NCI-H2107 treated with DMSO at 0.1 percent for 48 hours (cell line): ENCODE measurements at regions not wholly inside any gene's neighbourhood (a gene's known extent, or its start where the extent isn't known, plus 50 kb on each side); places are given as distances from the start of the nearest gene placed in this dataset.
"Not testable (repeated sequence)": the region's sequence is repeated elsewhere in the genome, so short reads cannot be mapped to it uniquely, and the experiment has no call there.

Experiments used
- DNase-seq: peaks from one replicate; lab custom pipeline; 2025; ENCODE audit not compliant: unreplicated experiment; lab: John Stamatoyannopoulos, UW

DNA sequence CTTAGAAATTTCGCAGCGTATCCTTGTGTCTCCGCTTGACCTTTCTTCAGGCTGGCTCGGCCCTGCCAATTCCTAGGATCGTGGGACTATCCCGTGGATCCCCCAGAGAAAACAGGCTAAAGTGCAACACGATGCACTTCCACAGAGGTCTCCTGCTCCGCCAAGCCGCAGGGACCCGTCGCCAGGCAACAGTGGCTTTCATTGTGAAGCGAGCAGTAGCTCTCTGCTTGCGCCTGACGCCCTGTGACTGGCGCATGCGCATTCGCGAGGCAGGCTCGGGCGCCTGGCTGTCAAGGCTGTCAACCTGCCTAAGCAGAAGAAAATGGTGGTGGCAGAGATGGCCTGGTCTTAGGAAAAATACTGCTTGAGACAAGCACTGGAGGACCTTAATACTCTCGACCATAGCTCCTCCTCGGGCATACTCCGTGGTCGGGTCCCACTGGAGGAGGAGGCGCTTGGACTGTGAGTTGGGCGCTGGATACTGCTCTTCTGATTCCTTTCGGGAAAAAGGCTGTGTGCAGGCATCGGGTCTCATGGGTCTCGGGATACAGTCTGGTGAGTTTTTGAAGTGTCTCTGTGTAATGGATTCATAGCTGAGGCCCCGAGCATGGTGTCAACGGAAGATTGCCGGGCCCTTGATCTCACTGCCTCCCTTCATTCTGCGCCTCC is 2336.1 kb downstream of the TP53TG3F start:
- peak; percentile 12 for DNase-seq

DNA sequence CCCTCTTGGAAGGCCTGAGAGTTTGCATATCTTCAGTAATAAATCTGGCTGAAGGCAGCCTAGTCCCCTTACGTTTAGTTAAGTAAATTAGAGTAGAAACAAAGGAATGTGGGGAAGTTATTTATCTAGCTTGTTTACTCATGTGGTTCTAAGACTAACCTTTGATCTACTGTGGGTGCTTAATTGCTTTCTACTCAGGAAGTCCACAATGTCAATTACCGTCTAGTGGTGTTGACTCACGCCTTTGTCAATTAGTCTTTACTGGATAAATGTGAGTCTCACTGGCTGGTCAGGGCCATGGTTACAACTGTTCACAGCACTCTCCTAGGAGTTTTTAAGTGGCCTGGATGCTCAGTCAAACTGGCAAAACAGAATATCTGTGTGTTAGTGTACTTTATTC is 2338.4 kb downstream of the TP53TG3F start:
- DNase-seq = no peak

DNA sequence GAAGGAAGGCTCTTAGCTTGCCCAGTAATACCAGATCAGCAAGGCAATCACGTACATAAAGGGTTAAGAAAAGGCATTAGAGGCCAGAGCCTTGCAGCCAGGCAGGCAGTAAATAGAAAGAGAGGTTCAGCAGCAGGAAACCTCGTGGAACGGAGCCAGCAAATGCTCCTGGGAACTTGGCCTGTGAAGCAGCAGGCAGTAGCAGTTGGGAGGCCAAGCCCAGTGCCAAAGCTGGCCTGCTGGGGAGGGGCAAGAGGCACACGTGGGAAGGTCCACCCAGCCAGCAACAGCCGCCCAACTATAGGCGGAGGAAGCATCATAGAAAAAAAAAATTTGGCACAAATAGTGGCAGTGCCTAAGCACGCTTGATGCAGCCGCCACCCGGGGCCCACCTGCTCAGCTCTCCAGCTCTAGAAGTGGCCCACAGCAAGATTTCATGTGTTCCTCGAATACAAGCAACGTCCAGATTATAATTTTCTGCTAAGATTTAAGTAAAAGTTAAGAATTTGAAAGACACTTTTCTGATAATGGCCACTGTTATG is 2339.5 kb downstream of the TP53TG3F start:
- DNase-seq = no peak

DNA sequence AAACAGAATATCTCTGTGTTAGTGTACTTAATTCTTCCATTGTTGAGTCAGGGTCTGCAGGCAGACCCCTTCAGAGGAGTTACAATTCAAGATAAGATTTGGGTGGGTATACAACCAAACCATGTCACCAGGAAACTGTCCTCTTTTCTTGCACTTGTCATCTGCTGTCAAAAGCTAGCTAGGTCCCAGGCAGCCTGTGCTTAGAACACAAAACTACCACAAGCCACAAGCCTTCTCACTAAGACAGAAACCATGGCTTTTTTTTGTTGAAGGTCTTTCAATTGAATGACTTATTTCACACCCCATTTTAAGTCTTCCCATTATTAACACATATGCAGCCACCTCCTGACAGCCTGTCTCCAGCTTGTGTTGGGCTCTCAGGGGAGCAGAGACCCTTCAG is 2345.1 kb downstream of the TP53TG3F start:
- not testable (repeated sequence) for DNase-seq

DNA sequence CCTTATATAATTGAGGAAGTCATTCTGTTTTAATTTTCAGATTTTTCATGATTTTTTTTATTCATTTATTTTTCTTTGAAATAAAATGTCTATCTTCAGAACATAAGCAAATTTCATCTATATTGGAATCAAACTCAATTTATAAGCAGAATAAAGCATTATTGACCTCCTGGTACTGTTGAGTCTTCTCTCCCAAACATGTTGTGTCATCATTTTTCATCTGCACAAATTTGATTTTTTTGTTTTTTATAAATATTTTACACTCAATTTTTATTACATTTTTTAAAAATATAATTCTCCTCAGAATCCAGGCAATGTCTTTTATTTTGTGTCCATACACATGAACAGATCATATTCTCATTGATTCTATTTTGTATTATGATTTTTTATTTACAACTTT is 2363.9 kb downstream of the TP53TG3F start:
- DNase-seq = no peak

DNA sequence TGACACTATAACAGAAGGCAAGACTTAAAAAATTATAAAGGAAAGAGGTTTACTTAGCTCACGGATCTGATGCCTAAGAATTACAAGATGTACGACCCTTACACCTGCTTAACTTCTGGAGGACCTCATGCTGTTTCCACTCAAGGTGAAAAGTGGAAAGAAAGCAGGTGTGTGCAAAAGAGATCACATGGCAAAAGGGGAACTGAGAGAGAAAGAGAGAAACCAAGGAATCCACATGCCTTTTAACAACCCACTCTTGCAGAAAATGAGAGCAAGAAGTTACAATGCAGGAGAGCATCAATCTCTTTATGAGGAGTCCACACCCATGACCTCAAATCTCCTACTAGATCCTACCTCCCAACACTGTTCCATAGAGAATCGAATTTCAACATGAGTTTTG is 2382.2 kb downstream of the TP53TG3F start:
- no peak for DNase-seq

DNA sequence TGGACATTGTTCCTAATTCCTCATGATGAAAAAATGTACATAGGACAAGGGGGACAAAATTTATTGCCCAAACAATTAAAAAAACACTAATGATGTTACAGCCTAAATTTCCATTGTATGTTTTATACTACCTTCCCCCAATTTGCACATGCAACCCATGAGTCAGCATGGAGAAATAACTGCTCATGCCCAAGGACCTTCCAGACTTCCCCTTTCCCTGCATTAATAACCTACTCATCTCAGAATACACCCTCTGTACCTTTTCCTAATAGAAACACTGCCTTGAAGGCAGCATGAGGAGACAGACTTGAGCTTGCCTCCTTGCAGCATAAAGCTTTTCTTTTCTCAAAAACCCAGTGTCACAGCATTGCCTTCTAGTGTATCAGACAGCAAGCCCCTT is 2402.8 kb downstream of the TP53TG3F start:
- no peak for DNase-seq

DNA sequence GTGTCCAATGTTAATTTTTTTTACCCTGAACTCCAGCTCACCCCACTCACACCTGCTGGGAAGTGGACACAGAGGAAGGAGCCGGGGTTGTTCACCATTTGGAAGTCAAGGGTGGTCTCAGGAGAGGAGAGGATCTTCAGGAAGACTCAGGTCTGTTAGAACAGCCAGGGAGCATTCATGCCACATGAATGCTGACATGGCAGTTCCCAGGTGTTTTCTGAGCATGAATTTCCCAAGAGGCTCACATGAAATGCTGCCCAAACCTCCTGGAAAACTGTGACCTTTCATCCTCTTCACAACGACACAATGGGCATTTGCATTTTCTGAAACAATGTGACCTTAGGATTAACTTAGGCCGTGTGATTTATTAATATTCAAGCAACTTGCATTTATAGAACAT is 2409.2 kb downstream of the TP53TG3F start:
- DNase-seq = no peak

DNA sequence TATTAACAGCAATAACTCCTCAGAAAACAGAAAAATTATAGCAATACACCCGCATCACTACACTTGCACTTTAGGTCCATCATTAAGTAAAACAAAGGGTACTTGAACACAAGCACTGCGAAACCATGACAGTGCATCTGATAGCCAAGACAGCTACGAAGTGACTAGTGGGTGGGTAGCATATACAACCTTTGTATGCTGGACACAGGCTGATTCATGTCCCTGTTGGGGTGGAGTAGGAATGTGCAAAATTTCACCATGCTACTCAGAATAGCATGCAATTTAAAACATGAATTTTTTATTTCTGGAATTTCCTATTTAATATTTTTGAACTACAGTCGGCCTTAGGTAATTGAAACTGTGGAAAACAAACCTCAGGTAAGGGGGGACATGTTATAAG is 2414.1 kb downstream of the TP53TG3F start:
- no peak for DNase-seq

DNA sequence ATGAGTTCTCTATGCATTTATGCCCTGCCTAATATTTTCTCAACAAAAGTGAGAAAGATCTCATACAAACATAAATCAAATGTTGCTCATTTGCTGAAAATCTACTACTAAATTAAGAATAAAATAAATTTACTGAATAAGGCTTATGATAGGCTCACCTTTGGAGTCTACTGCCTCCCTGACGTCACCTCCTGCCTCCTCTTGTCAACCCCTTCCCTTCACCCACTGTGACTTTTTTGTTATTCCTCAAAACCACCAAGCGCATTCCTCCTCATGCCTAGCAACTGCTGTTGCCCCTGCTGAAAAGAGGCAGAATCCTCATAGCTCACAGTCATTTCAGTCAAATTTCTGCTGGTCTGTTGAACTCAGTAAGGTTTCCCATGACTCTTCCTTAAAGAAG is 2422.2 kb downstream of the TP53TG3F start:
- no peak for DNase-seq

DNA sequence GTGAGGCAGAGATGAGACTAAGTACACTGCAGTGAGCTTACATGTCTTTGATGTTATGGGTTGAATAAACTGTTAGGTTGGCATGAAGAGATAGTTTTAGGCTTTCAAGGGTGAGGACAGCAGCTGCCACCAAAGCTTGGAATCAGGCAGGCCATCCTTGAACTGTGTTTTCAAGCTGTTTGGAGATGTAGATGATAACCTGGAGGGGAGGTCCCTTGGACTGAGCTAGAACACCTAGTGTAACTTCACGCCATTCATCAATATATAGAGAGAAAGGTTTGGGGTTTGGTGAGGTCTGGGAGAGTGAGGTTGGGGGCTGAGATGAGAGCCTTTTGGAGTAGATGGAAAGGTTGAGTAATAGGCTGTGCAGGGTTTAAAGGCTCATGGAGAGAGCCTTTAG is 2447.0 kb downstream of the TP53TG3F start:
- no peak for DNase-seq

DNA sequence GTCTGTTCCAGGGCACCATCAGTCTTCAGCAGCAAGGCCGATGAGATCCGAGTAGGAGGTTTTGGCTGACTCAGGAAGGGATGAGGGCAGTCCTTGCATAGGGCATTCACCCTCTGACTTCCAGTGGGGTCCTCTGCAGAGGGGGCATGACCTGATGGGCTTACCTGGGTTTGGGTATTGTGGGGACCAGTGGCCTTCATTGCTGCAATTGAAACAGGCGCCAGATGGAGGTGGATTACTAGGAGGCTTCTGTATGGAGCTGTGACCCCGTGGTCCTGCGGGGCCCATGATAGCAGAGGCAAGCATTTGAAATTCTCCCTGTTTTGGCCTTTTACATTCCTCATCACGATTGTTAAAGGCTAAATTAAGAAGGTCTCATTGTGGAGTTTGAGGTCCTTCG is 2448.7 kb downstream of the TP53TG3F start:
- no peak for DNase-seq

DNA sequence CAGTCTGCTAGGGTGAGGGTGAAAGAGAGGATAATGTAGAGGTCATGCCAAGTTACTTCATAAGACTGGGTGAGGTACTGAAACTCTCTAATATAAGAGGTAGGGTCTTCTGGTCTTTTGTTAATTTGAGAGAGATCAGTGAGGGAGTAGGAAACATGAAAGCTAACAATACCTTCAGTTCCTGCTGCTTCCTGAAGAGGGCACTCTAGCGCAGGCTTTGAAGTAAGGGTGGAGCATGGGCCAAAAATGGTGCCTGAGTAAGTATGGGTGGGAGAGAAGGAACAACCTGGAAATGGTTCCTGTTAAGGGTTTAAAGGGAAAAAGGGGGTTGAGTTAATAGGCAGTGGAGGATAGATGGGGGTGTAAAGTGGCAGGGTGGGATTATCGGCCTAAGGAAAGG is 2449.5 kb downstream of the TP53TG3F start:
- no peak for DNase-seq

DNA sequence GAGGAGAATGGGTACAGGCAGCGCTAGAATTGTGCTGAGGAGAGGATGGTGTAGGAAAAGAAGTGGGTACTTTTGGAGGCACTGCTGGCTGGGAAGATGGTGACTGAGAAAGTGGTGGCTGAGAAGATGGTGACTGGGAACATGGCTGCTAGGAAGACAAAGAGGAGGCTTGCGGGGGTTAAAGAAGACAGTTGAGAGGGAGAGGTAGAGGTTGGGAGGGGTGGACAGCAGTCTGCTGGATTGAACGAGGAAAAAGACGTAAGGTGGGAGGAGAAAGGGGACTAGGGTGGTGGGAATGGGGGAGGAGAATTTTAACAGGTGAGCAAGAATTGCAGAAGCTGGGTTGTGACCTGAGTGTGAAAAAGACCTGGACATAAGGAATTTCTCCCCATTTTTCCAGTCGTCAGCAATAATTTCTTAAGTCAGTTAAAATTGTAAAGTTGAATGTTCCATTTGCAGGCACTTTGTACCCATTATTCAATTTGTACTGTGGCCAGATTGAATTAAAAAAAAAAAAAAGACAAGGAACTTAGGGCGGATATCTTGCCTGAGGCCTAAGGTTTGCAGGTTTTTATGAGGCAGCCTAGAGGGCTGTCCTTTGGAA is 2450.0 kb downstream of the TP53TG3F start:
- no peak for DNase-seq

DNA sequence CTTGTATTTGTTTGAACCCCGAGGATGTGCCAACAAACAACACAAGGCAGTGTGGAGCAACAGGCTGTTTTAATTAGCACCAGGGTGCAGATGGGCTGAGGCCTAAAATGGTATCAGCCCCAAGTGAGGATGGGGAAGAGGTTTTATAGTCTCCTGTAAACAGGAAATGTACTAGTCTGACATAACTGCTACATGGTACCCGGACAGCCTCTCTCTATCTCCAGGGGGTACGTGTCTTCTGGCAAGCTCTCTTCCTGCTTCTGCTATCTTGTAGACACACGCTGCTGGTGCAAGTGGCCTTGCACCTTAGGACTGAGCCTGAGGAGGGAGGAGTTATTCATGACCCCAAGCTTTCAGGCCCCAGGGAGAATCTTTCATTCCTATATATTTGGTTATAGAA is 2451.0 kb downstream of the TP53TG3F start:
- no peak for DNase-seq

DNA sequence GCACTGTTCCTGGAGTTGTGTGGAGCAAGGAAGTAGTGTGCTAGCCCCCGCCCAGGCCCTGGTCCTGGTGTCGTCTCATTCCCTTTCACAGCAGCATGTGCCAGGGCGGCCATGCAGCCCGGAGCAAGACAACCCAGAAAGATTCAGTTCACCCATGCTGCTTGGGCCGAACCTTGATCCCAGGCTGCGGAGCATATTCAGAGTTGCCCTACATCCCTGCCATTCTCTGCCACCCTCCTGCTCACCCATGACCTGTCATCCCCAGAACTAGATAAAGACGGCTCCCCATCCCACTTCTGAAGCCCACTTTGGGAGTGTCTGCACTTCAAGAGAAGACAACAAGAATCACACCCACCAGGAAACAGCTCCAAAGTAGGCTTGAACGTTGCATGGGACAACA is 2452.5 kb downstream of the TP53TG3F start:
- no peak for DNase-seq

DNA sequence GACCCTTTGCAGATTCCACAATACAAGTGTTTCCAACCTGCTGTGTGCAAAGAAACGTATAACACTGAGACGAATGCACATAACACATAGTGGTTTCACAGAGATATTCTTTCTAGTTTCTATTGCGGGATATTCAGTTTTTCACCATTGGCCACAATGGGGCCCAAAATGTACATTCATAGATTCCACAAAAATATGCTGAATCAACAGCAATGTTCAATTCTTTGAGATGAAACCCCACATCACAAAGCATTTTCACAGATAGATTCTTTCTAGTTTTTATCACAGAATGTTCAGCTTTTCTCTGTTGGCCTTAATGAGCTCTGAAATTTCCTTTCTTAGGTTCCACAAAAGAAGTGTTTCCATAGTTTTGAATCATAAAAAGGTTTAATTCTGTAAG is 2472.3 kb downstream of the TP53TG3F start:
- no peak for DNase-seq
